SK-N-MC (cell line): ENCODE measurements at regions not wholly inside any gene's neighbourhood (a gene's known extent, or its start where the extent isn't known, plus 50 kb on each side); places are given as distances from the start of the nearest gene placed in this dataset.

Source experiments
- DNase-seq: peaks from one replicate; pipeline ENCODE4 v3.0.0-alpha.2; 2011; ENCODE audit warnings: low read depth, low spot score
- H3K27ac ChIP-seq: fragments of 200-600 bp; sonication (generic); 2 replicates; pipeline ENCODE4 v1.5.1; 2016; ENCODE audit warnings: mixed run types
- H3K36me3 ChIP-seq: fragments of 200-600 bp; sonication (generic); 2 replicates; pipeline ENCODE4 v1.6.1; 2017; ENCODE audit warnings: antibody characterized with exemption, low read length, mixed read lengths; ENCODE audit not compliant: insufficient read depth
- H3K4me3 ChIP-seq: fragments of 200-600 bp; sonication (generic); 2 replicates; pipeline ENCODE4 v1.5.1; 2016
- H3K9ac ChIP-seq: fragments of 200-600 bp; sonication (generic); 2 replicates; pipeline ENCODE4 v1.8.0; 2017; ENCODE audit warnings: mixed run types, mixed read lengths; ENCODE audit not compliant: insufficient read length
- H3K9me3 ChIP-seq: fragments of 200-600 bp; sonication (generic); 2 replicates; pipeline ENCODE4 v1.6.1; 2017; ENCODE audit warnings: low read depth, mild to moderate bottlenecking, antibody characterized with exemption, low read length, moderate library complexity, mixed read lengths
- EZH2 ChIP-seq: fragments of 200-600 bp; sonication (generic); IDR thresholded peaks from one replicate; pipeline ENCODE4 v1.6.1; 2017; ENCODE audit warnings: antibody characterized with exemption
- FOXP2 ChIP-seq: optimal IDR thresholded peaks from 2 replicates; pipeline ENCODE3; 2011; ENCODE audit warnings: mild to moderate bottlenecking, moderate library complexity; ENCODE audit not compliant: insufficient read depth; ENCODE audit errors: extremely low read length, control extremely low read depth
- POLR2AphosphoS5 ChIP-seq: IDR thresholded peaks from 2 replicates; pipeline ENCODE4 v1.6.1; 2012; ENCODE audit warnings: mild to moderate bottlenecking, low read depth, low read length, borderline replicate concordance

DNA sequence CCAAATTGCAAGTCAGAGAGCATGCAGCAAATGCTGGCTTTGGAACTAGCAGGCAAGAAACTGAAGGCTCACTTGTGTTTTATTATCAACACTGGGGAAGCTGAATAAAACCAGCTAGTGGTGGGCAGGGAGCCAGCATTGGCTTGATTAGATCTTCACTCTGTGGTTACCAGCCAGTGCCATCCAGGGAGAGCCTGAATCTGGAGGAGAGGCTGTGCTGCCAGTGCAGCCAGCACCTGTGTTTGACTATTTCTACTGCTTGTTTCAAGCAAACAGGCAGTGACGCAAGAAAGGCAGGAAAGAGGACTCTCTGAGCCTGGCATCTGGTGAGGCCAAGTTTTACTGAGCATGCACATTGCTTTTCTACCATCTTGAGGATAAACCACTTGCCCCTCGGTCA lies 247.0 kb downstream of the PHLDA1 start:
- no peak for DNase-seq
- TF ChIP-seq EZH2: no peak
- Histone ChIP-seq H3K9ac (no peak overlapping the region), H3K36me3 (no peaks in the 10 kb centered on the region), H3K4me3 (no peak overlapping the region), H3K9me3 (no peaks in the 10 kb centered on the region), H3K27ac (no peak overlapping the region)

DNA sequence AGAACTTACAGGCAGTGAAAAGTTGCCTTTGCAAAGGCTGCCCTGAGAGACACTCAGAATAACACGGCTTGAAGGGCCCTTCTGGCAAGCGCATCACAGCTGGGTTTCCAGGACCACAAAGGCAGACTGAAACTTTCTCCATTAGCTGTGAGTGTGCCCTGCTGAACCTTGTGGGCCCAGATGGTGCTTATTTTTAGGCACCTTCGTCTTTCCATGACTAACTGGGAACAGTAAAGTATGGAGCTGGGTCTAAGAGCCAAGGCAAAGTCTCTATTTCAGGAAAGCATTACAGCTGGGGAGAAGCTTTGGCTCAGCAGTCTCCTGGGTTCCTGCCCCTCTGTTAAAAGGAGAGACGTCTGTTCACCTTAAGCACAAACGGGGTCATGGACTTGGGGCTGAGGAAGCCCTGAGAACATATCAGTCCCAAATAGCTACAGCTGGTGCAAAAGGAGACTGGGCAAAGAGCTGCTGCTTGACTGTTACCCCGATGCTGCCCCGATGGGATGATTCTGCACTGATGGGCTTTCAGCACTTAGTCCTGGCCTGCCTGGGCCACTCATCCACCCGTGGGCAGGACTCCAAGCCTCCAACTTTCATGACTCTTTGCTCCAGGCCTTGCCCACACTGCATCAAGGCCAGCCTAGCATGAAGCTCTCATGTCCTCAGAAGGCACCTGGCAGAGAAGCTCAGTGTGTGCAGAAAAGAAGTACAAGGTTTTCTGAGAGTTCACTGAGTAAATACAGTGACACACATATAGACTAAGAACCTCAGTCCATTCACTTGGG lies 248.3 kb downstream of the PHLDA1 start:
- no peak for DNase-seq
- H3K9ac ChIP-seq: no peak overlapping the region
- no peaks in the 10 kb centered on the region for H3K9me3 ChIP-seq
- H3K4me3 ChIP-seq: no peak overlapping the region
- TF ChIP-seq POLR2AphosphoS5: no peak
- no peak for TF ChIP-seq EZH2
- no peak for TF ChIP-seq FOXP2
- no peak overlapping the region for H3K27ac ChIP-seq
- H3K36me3 ChIP-seq: no peaks in the 10 kb centered on the region

DNA sequence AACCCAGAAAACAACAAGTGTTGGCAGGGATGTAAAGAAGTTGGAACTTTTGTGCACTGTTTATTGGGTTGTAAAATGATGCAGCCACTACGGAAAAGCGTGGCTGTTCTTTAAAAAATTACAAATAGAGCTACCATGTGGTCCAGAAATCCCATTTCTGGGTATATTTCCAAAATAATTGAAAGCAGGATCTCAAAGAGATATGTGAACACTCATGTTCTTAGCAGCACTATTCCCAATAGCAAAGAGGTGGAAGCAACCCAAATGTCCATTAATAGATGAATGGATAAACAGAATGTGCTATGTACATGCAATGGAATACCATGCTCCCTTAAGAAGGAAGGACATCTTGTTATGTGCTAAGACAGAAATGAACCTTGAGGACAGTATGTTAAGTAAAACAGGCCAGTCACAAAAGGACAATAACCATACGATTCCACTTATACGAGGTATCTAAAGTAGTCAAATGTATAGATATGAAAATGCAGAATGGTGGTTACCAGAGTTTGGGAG lies 249.5 kb downstream of the PHLDA1 start:
- Histone ChIP-seq H3K36me3 (no peaks in the 10 kb centered on the region), H3K27ac (no peak overlapping the region), H3K9me3 (no peaks in the 10 kb centered on the region), H3K4me3 (no peak overlapping the region), H3K9ac (no peak overlapping the region)
- DNase-seq: no peak
- TF ChIP-seq FOXP2 (no peak), EZH2 (no peak), POLR2AphosphoS5 (no peak)

DNA sequence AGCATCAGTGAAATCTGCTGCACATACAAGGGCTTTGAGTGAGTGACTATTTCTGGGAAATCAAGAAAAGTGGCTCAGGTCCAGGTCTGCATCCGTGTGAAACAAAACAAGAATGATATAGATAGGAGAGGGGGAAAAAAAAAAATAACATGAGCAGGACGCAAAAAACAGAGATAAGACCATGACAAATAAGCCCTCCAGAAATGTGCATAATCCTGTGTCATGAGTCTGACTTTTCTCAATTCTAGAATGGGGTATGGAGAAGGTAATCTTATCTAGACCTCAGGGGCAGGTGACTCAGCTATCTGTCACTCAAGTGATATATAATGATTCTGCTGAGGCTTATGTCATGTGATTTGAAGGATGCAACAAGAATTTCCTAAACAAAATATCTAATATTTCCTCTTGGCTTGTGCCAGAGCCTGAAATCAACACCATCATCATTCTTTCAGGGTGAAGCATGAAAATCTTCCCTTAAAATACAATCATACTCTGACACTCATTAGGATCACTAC lies 250.0 kb downstream of the PHLDA1 start:
- no peaks in the 10 kb centered on the region for H3K36me3 ChIP-seq
- DNase-seq: no peak
- no peak overlapping the region for H3K9ac ChIP-seq
- TF ChIP-seq EZH2: no peak
- TF ChIP-seq FOXP2: no peak
- no peak for TF ChIP-seq POLR2AphosphoS5
- H3K27ac ChIP-seq: no peak overlapping the region
- no peaks in the 10 kb centered on the region for H3K9me3 ChIP-seq
- H3K4me3 ChIP-seq: no peak overlapping the region

DNA sequence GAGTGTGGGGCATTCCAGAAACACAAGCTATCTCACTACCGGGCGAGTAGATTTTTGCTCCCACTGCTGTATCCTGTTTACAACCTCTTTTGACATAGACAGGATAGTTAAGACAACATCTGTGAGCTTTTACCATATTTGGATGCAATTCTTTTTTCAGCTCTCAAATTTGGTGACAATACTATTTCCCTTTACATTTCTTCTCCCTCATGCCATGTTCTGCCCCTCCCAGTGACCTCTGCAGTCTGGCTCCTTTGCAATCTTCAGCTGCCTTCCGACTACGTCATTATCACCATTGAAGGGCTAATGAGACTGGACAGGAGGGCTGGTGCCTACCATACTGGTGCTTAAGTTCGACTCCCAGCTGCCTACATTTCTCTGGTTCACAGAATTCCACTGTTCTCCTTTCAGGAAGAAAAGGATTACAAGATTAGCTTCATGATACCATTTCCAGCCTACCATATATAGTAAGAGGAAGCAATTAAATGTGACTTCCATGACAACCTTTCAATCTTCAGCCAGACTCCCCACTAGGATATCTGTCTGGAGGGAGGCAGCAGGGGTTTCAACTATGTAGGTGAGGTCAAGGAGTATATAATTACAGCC lies 251.6 kb downstream of the PHLDA1 start:
- DNase-seq: no peak
- Histone ChIP-seq H3K36me3 (no peaks in the 10 kb centered on the region), H3K9me3 (no peaks in the 10 kb centered on the region), H3K27ac (no peak overlapping the region), H3K4me3 (no peak overlapping the region), H3K9ac (no peak overlapping the region)
- TF ChIP-seq FOXP2 (no peak), EZH2 (no peak), POLR2AphosphoS5 (no peak)

DNA sequence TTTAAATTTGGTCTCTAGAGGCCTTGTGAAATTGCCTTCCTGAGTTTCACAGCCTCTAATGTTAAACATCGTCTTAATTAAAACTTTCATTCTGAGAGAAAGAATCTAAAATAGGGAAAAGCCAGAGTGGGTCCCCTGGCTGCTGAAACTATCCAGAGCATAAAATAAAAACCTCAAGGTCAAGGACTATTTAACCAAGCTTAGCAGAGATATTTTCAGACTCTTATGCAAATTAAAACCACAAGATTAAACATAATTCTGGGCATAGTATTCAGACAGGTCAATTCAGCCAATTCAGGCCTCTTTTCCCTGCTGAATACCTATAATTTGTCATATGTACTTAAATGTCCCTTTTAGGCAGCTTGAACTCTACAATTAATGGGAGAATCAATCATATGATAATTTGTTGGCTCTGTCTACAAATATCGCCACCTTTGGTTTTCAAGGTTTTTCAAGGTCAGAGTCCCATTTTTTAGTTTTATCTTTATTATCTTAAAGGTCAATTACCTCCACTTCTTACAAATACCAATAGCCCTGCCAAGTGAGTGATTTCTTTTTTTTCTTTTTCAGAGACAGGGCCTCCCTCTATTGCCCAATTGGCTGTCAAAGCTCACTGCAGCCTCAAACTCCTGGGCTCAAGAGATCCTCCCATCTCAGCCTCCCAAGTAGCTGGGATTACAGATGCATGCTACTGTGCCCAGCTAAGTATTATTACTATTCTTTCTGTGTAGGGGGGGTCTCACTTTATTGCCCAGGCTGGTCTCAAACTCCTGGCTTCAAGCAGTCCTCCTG lies 257.1 kb downstream of the PHLDA1 start:
- TF ChIP-seq FOXP2 (no peak), POLR2AphosphoS5 (no peak), EZH2 (no peak)
- no peaks in the 10 kb centered on the region for H3K9me3 ChIP-seq
- H3K9ac ChIP-seq: no peak overlapping the region
- H3K4me3 ChIP-seq: no peak overlapping the region
- DNase-seq: no peak
- no peak overlapping the region for H3K27ac ChIP-seq
- H3K36me3 ChIP-seq: no peaks in the 10 kb centered on the region

DNA sequence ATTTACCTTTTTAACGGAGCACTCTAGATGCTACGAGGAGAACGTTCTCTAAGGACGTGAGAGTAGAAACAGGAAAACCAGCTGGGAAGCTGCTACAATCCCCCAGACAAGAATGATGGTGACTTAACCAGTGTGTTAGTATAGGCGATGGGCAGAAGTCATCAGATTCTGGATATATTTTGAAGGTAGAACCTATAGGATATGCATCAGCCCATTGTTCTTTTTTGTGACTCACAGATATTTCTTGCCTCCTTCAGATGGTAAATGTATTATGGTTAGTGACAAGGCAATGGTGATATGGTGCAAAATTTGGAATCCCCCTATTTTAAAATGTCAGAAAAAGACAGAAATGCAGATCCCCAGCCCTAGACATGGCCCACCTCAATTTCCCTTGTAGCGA lies 258.2 kb downstream of the PHLDA1 start:
- Histone ChIP-seq H3K9me3 (no peaks in the 10 kb centered on the region), H3K9ac (no peak overlapping the region), H3K4me3 (no peak overlapping the region), H3K27ac (no peak overlapping the region), H3K36me3 (no peaks in the 10 kb centered on the region)
- no peak for DNase-seq
- no peak for TF ChIP-seq EZH2

DNA sequence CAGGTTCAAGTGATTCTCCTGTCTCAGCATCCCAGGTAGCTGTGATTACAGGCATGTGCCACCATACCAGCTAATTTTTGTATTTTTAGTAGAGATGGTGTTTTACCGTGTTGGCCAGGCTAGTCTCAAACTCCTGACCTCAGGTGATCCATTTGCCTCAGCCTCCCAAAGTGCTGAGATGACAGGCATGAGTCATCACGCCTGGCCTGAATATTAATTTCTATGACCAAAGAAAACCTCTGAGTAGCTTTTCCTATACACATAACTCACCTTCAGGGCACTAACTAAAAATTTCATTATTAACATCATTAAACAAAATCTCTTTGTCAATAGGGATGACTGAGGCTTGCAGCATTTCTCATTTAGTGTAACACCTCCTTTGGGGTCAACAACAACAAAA lies 259.6 kb upstream of the KRR1 start:
- no peak overlapping the region for H3K4me3 ChIP-seq
- no peak overlapping the region for H3K27ac ChIP-seq
- H3K36me3 ChIP-seq: no peaks in the 10 kb centered on the region
- H3K9me3 ChIP-seq: no peaks in the 10 kb centered on the region
- TF ChIP-seq EZH2 (no peak), POLR2AphosphoS5 (no peak), FOXP2 (no peak)
- no peak for DNase-seq
- H3K9ac ChIP-seq: no peak overlapping the region
